RPMI7951 (cell line): ENCODE measurements at regions not wholly inside any gene's neighbourhood (a gene's known extent, or its start where the extent isn't known, plus 50 kb on each side); places are given as distances from the start of the nearest gene placed in this dataset.

Experiments used
- DNase-seq: peaks from one replicate; pipeline ENCODE4 v3.0.0-alpha.2; 2012; ENCODE audit warnings: low read depth

GRCh38 chr1:36717431-36717830 lies 234.7 kb upstream of the CSF3R start:
- no peak for DNase-seq

DNA sequence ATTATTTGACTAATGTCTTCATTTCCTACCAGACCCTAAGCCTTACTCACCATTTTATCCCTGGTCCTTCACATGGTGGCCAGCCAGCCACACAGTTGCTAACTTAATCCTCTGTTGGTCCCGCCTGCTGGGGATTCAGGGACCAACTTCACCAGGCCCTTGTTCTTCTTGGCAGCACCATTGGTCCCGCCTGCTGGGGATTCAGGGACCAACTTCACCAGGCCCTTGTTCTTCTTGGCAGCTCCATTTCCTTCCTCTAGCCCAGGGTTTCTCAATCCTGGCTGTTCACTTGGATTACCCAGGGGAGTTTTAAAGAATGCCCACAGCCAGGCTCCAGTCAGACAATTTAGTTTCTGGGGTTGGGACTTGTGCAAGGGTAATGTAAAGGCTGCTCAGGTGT lies 233.1 kb upstream of the CSF3R start:
- DNase-seq: no peak

- DNase-seq: no peak
Measured at GRCh38 chr1:36714301-36714700, 231.6 kb upstream of the CSF3R start.

- DNase-seq: no peak
Measured at GRCh38 chr1:36711480-36711879, 228.8 kb upstream of the CSF3R start.

DNA sequence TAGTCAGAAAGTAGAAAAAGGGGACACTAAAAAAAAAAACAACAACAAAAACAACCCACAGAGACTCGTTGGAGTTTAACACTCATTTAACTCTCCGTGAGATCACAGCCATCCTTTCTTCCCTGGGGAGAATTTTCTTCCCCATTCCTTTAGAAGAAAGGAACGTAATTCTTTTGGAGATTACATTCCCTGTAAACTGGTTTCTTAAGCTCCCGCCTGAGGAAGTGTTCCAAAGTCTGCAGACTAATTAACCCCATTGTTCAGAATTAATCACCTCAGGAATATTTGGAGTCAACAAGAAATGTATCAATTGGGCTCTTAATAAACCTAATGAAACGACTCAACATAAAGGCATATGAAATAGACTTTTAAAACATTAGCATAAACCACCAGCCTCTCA lies 228.2 kb upstream of the CSF3R start:
- DNase-seq: no peak

GRCh38 chr1:36709869-36710481 lies 227.3 kb upstream of the CSF3R start:
- DNase-seq: no peak

DNA sequence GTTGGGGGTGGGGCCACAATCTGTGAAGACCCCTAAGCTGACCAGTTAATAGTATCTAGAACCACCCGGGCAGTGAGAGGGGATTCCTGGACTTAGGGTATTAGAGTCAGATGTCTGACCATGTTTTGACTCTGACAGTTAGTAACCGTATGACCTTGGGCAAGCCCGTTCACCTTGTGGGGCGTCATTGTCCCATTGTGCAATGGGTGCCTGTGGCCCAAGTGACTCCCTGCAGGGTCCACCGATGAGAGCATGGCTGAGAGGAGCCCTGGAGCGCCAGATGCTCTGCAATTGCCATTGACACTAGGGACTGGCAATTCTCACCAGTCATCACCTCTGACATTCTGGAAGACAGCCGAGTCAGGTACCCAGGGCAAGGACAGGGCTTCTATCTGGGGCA lies 225.9 kb upstream of the CSF3R start:
- no peak for DNase-seq

DNA sequence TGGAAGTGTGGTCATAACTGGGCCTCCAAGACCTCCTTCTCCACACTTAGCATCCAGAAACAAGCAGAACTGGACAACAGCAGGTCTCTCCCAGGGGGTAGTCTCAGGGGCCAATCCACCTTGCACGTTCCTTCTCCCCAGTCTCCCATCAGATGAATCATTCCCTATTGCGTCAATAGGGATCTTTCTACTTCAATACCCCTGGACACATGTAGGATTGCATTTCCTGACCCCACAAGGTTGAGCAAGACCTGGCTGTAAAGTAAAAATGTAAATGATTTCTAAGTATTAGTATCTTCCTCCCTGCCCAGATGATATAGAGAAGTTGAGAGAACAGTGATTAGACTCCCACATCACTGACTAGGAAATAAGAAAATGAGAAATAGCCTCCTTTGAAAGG lies 224.5 kb upstream of the CSF3R start:
- no peak for DNase-seq

GRCh38 chr1:36706416-36706815 lies 223.7 kb upstream of the CSF3R start:
- DNase-seq: no peak

- no peak for DNase-seq
Measured at GRCh38 chr1:36705629-36706028, 222.9 kb upstream of the CSF3R start.

- peak; percentile 54 for DNase-seq
Measured at GRCh38 chr1:36703526-36704208, 221.0 kb upstream of the CSF3R start.

- no peak for DNase-seq
Measured at GRCh38 chr1:36702963-36703362, 220.2 kb upstream of the CSF3R start.

- DNase-seq: no peak
Measured at GRCh38 chr1:36699113-36699911, 216.6 kb upstream of the CSF3R start.

- DNase-seq: no peak
Measured at GRCh38 chr1:36697836-36698605, 215.3 kb upstream of the CSF3R start.

- DNase-seq: no peak
Measured at GRCh38 chr1:36696261-36696940, 213.7 kb upstream of the CSF3R start.

DNA sequence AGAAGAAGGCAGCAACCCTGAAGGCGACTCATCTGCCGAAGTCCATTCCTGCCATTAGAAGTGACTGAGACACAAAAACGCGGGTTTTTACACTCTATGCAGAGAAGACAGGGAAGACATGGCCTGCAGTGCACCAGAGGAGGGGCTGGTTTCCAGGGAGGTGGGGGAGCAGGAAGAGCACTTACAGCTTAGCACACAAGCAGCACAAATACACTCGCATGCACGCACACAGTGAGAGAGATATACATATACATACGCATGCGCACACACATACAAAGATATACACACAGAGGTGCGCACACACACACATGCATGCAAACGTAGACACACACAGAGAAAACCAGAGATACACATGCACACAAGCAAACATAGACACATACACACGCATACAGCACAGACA lies 210.9 kb upstream of the CSF3R start:
- no peak for DNase-seq

- no peak for DNase-seq
Measured at GRCh38 chr1:36693161-36693525, 210.4 kb upstream of the CSF3R start.

- no peak for DNase-seq
Measured at GRCh38 chr1:36692465-36693160, 209.9 kb upstream of the CSF3R start.

GRCh38 chr1:36691374-36691773 lies 208.7 kb upstream of the CSF3R start:
- peak; percentile 4 for DNase-seq

- no peak for DNase-seq
Measured at GRCh38 chr1:36689992-36690391, 207.3 kb upstream of the CSF3R start.

DNA sequence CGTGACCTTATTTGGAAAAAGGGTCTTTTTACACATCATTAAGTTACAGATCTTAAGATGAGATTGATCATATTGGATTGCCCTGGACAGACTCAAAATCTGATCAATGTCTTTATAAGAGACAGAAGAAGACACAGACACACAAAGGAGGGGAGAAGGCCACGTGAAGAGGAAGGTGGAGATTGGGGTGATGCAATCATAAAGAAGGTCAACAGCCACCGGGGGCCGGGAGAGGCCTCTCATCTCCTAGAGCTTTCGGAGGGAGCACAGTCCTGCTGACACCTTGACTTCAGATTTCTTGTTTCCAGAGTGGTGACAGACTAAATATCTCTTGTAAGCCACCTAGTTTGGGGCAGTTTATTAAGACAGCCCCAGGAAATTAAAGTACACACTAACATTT lies 204.6 kb upstream of the CSF3R start:
- no peak for DNase-seq
